NCI-H1436 treated with DMSO at 0.1 percent for 48 hours (cell line): ENCODE measurements at regions not wholly inside any gene's neighbourhood (a gene's known extent, or its start where the extent isn't known, plus 50 kb on each side); places are given as distances from the start of the nearest gene placed in this dataset.

Experiments used
- DNase-seq: peaks from one replicate; lab custom pipeline; 2025; lab: John Stamatoyannopoulos, UW

- no peak for DNase-seq
Observed at GRCh38 chr9:130781569-130781968, 53.5 kb upstream of the ABL1 start.

GRCh38 chr9:130782886-130783530 is 52.0 kb upstream of the ABL1 start:
- DNase-seq = no peak

GRCh38 chr9:130785053-130785452 is 50.0 kb upstream of the ABL1 start:
- DNase-seq = no peak
